ENCODE measurements at regions not wholly inside any gene's neighbourhood (a gene's known extent, or its start where the extent isn't known, plus 50 kb on each side); places are given as distances from the start of the nearest gene placed in this dataset.

- no peak for TF ChIP-seq POLR2A (IDR thresholded peaks at IDR 0.05)
- TF ChIP-seq, protein P1, sequence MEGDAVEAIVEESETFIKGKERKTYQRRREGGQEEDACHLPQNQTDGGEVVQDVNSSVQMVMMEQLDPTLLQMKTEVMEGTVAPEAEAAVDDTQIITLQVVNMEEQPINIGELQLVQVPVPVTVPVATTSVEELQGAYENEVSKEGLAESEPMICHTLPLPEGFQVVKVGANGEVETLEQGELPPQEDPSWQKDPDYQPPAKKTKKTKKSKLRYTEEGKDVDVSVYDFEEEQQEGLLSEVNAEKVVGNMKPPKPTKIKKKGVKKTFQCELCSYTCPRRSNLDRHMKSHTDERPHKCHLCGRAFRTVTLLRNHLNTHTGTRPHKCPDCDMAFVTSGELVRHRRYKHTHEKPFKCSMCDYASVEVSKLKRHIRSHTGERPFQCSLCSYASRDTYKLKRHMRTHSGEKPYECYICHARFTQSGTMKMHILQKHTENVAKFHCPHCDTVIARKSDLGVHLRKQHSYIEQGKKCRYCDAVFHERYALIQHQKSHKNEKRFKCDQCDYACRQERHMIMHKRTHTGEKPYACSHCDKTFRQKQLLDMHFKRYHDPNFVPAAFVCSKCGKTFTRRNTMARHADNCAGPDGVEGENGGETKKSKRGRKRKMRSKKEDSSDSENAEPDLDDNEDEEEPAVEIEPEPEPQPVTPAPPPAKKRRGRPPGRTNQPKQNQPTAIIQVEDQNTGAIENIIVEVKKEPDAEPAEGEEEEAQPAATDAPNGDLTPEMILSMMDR (IDR thresholded peaks at IDR 0.05) = no peak
These were observed 1422.9 kb upstream of the TMEM132C start for GRCh38 chr12:126843915-126844669.

Measured in heart left ventricle (tissue), 13 donors.